IMR-90 (cell line): ENCODE measurements at regions not wholly inside any gene's neighbourhood (a gene's known extent, or its start where the extent isn't known, plus 50 kb on each side); places are given as distances from the start of the nearest gene placed in this dataset.

Experiments used
- ATAC-seq: fragments of 200-7000 bp; cut with Tn5 transposase; 2 replicates; pipeline ENCODE4 v1.9.1; 2020; ENCODE audit warnings: low read depth, mild to moderate bottlenecking, moderate library complexity
- BruUV-seq: library from RNA; stranded (reverse); fragments of 400-500 nt; replicated peaks from 2 replicates; lab custom pipeline; 2021; lab: Mats Ljungman, UMichigan
- CTCF ChIA-PET: fragments of 300-600 bp; formaldehyde crosslinking; extraction: SDS; loops from one replicate; lab custom pipeline; 2021; ENCODE audit warnings: antibody characterized with exemption; lab: Yijun Ruan, JAX
- POLR2A ChIA-PET: fragments of 300-600 bp; sonication (Branson Sonifier 250); formaldehyde crosslinking; loops from one replicate; lab custom pipeline; 2022; ENCODE audit warnings: antibody characterized with exemption; ENCODE audit not compliant: unreplicated experiment; lab: Charles Lee
- DNase-seq: peaks from one replicate; pipeline ENCODE4 v3.0.0; 2013
- H2AFZ ChIP-seq: replicated peaks from 2 replicates; pipeline ENCODE3; 2013; ENCODE audit warnings: low read length, mild to moderate bottlenecking; ENCODE audit not compliant: poor library complexity
- H2AK5ac ChIP-seq: 2 replicates; pipeline ENCODE4 v1.6.1; 2013; ENCODE audit warnings: low read depth, low read length, inconsistent platforms
- H2AK9ac ChIP-seq: replicated peaks from 2 replicates; pipeline ENCODE3; 2013; ENCODE audit warnings: mild to moderate bottlenecking, low read depth, low read length, moderate library complexity; ENCODE audit not compliant: poor library complexity
- H2BK120ac ChIP-seq: 2 replicates; pipeline ENCODE4 v1.6.1; 2013; ENCODE audit warnings: low read depth, low read length, inconsistent platforms
- H2BK15ac ChIP-seq: 3 replicates; pipeline ENCODE4 v1.6.1; 2013; ENCODE audit warnings: low read depth, low read length, inconsistent platforms
- H2BK20ac ChIP-seq: 2 replicates; pipeline ENCODE4 v1.6.1; 2013; ENCODE audit warnings: low read depth, mild to moderate bottlenecking, inconsistent platforms, low read length, moderate library complexity
- H2BK5ac ChIP-seq: 2 replicates; pipeline ENCODE4 v1.6.1; 2013; ENCODE audit warnings: mild to moderate bottlenecking, low read depth, low read length, inconsistent platforms; ENCODE audit not compliant: poor library complexity, severe bottlenecking
- H3K14ac ChIP-seq: replicated peaks from 2 replicates; pipeline ENCODE4 v1.6.1; 2013; ENCODE audit warnings: low read depth, low read length, inconsistent platforms
- H3K18ac ChIP-seq: 2 replicates; pipeline ENCODE4 v1.6.1; 2013; ENCODE audit warnings: low read depth, low read length, control low read depth
- H3K23ac ChIP-seq: 2 replicates; pipeline ENCODE4 v1.6.1; 2013; ENCODE audit warnings: low read depth, low read length, inconsistent platforms
- H3K27ac ChIP-seq: 2 replicates; pipeline ENCODE4 v1.5.1; 2013; ENCODE audit warnings: mild to moderate bottlenecking, control low read depth, low read length; ENCODE audit not compliant: insufficient read depth
- H3K27me3 ChIP-seq: 2 replicates; pipeline ENCODE4 v1.6.1; 2013; ENCODE audit warnings: low read length; ENCODE audit not compliant: control insufficient read depth, insufficient read depth
- H3K36me3 ChIP-seq: 2 replicates; pipeline ENCODE4 v1.6.1; 2013; ENCODE audit warnings: low read length, mixed read lengths; ENCODE audit not compliant: control insufficient read depth, insufficient read depth
- H3K4ac ChIP-seq: 2 replicates; pipeline ENCODE4 v1.6.1; 2013; ENCODE audit warnings: low read depth, low read length, inconsistent platforms
- H3K4me1 ChIP-seq: 2 replicates; pipeline ENCODE4 v1.6.1; 2013; ENCODE audit warnings: low read length, mixed read lengths; ENCODE audit not compliant: control insufficient read depth, insufficient read depth
- H3K4me2 ChIP-seq: 2 replicates; pipeline ENCODE4 v1.6.1; 2013; ENCODE audit warnings: low read depth, mild to moderate bottlenecking, control low read depth, low read length, moderate library complexity
- H3K4me3 ChIP-seq: 2 replicates; pipeline ENCODE4 v1.5.1; 2013; ENCODE audit warnings: low read depth, mild to moderate bottlenecking, control low read depth, low read length, moderate library complexity; ENCODE audit not compliant: insufficient read depth
- H3K56ac ChIP-seq: 2 replicates; pipeline ENCODE4 v1.6.1; 2013; ENCODE audit warnings: low read length, inconsistent platforms; ENCODE audit not compliant: insufficient read depth; ENCODE audit errors: extremely low read depth
- H3K79me1 ChIP-seq, 2 experiments: 2 replicates each; pipeline ENCODE4 v1.6.1; 2013; ENCODE audit warnings: low read length in 2 of 2, inconsistent platforms in 1 of 2, low read depth in 1 of 2
- H3K9ac ChIP-seq: 2 replicates; pipeline ENCODE4 v1.6.1; 2013; ENCODE audit warnings: low read depth, low read length, control low read depth
- H3K9me1 ChIP-seq: 2 replicates; pipeline ENCODE4 v1.6.1; 2013; ENCODE audit warnings: low read length, inconsistent platforms; ENCODE audit not compliant: insufficient read depth
- H3K9me3 ChIP-seq: 2 replicates; pipeline ENCODE4 v1.6.1; 2013; ENCODE audit warnings: low read length; ENCODE audit not compliant: control insufficient read depth, insufficient read depth
- H4K20me1 ChIP-seq: 2 replicates; pipeline ENCODE4 v1.6.1; 2013; ENCODE audit warnings: low read length, inconsistent platforms; ENCODE audit not compliant: insufficient read depth
- H4K5ac ChIP-seq: 2 replicates; pipeline ENCODE4 v1.6.1; 2013; ENCODE audit warnings: mild to moderate bottlenecking, low read depth, low read length, control low read depth
- H4K8ac ChIP-seq, 2 experiments: 2 replicates each; pipeline ENCODE4 v1.6.1; 2013; ENCODE audit warnings: low read depth in 2 of 2, low read length in 2 of 2, control low read depth in 1 of 2, inconsistent platforms in 1 of 2
- H4K91ac ChIP-seq: 2 replicates; pipeline ENCODE4 v1.6.1; 2013; ENCODE audit warnings: low read depth, low read length, inconsistent platforms; ENCODE audit not compliant: insufficient read depth
- BHLHE40 ChIP-seq: fragments of 150-350 bp; IDR thresholded peaks from 2 replicates; pipeline ENCODE4 v1.6.1; 2016; ENCODE audit warnings: mild to moderate bottlenecking, low read depth, low read length
- CHD1 ChIP-seq: IDR thresholded peaks from 2 replicates; pipeline ENCODE4 v1.6.1; 2012; ENCODE audit warnings: low read depth, low read length, improper control_type of control experiment
- CTCF ChIP-seq: conservative IDR thresholded peaks from 2 replicates; pipeline ENCODE4 v1.5.1; 2012; ENCODE audit warnings: mild to moderate bottlenecking, low read depth, low read length, improper control_type of control experiment
- ELK1 ChIP-seq: fragments of 150-350 bp; IDR thresholded peaks from 2 replicates; pipeline ENCODE4 v1.6.1; 2016; ENCODE audit warnings: low read depth, mild to moderate bottlenecking, low read length, moderate library complexity, borderline replicate concordance
- MAFK ChIP-seq: IDR thresholded peaks from 2 replicates; pipeline ENCODE4 v1.6.1; 2012; ENCODE audit warnings: low read depth, low read length, improper control_type of control experiment
- MAZ ChIP-seq: IDR thresholded peaks from 2 replicates; pipeline ENCODE4 v1.6.1; 2012; ENCODE audit warnings: low read depth, mild to moderate bottlenecking, low read length, improper control_type of control experiment, moderate library complexity, borderline replicate concordance
- MXI1 ChIP-seq: IDR thresholded peaks from 2 replicates; pipeline ENCODE4 v1.6.1; 2012; ENCODE audit warnings: low read depth, mild to moderate bottlenecking, low read length, moderate library complexity, borderline replicate concordance
- NFE2L2 ChIP-seq: fragments of 150-350 bp; IDR thresholded peaks from 2 replicates; pipeline ENCODE4 v1.6.1; 2016; ENCODE audit warnings: low read depth, mild to moderate bottlenecking, low read length
- RAD21 ChIP-seq: IDR thresholded peaks from 2 replicates; pipeline ENCODE4 v1.6.1; 2012; ENCODE audit warnings: low read length, improper control_type of control experiment
- RCOR1 ChIP-seq: IDR thresholded peaks from 2 replicates; pipeline ENCODE4 v1.6.1; 2012; ENCODE audit warnings: mild to moderate bottlenecking, low read length, improper control_type of control experiment; ENCODE audit not compliant: insufficient replicate concordance
- SMC3 ChIP-seq: fragments of 150-350 bp; IDR thresholded peaks from 2 replicates; pipeline ENCODE4 v1.6.1; 2016; ENCODE audit warnings: low read depth, mild to moderate bottlenecking, antibody characterized with exemption, low read length, moderate library complexity
- USF2 ChIP-seq: fragments of 150-350 bp; IDR thresholded peaks from 2 replicates; pipeline ENCODE4 v1.6.1; 2017; ENCODE audit warnings: mild to moderate bottlenecking, antibody characterized with exemption, low read length, low read depth
- dilution Hi-C: fragments of 300-500 bp; cut with HindIII; formaldehyde crosslinking; loops from one replicate; pipeline ENCODE4 v1.14.3; 2018; ENCODE audit warnings: low sequenced_read_pairs; ENCODE audit not compliant: unreplicated experiment
- in situ Hi-C: fragments of 300-500 bp; cut with MboI; formaldehyde crosslinking; loops from 3 replicates; pipeline ENCODE4 v1.14.3; 2019; ENCODE audit warnings: low sequenced_read_pairs, inconsistent platforms, mixed read lengths
- intact Hi-C: fragments of 100-400 bp; cut with micrococcal nuclease; formaldehyde crosslinking; loops from 2 replicates; pipeline ENCODE4 v1.10.0; 2022

GRCh38 chr10:54869022-54869421 lies 68.0 kb upstream of the PCDH15 start:
- no peak for DNase-seq
- in situ Hi-C loops, result no loop called here
- BruUV-seq, result no TSS peak

More at GRCh38 chr10:54869022-54869421, 68.0 kb upstream of the PCDH15 start:
- no peak overlapping the region for H4K5ac ChIP-seq
- H2AK5ac ChIP-seq, result no peak overlapping the region
- no peak for ATAC-seq
- no peak overlapping the region for H3K14ac ChIP-seq
- H3K4ac ChIP-seq, result no peak overlapping the region
- H4K8ac ChIP-seq, result no peak overlapping the region
- H2BK15ac ChIP-seq, result no peak overlapping the region
- no peak overlapping the region for H2BK20ac ChIP-seq
- no peaks in the 10 kb centered on the region for H3K4me1 ChIP-seq
- H3K9me1 ChIP-seq, result no peaks in the 10 kb centered on the region
- no peak overlapping the region for H3K4me2 ChIP-seq
- H3K9ac ChIP-seq, result no peak overlapping the region
- H3K23ac ChIP-seq, result no peak overlapping the region
- no peak overlapping the region for H2BK5ac ChIP-seq
- ChIA-PET POLR2A (no interaction called here), CTCF (no interaction called here)
- no peaks in the 10 kb centered on the region for H3K27me3 ChIP-seq
- no peak overlapping the region for H2BK120ac ChIP-seq
- no peaks in the 10 kb centered on the region; the same call in 1 of the 2 replicates for H3K9me3 ChIP-seq
- no peaks in the 10 kb centered on the region for H3K79me1 ChIP-seq
- H3K18ac ChIP-seq, result no peak overlapping the region
- no peaks in the 10 kb centered on the region for H4K20me1 ChIP-seq
- no peak overlapping the region for H2AK9ac ChIP-seq
- no peak overlapping the region for H3K56ac ChIP-seq
- H3K4me3 ChIP-seq, result no peak overlapping the region
- dilution Hi-C loops (no loop called here), intact Hi-C loops (no loop called here)
- H2AFZ ChIP-seq, result no peak overlapping the region
- H3K36me3 ChIP-seq, result no peaks in the 10 kb centered on the region
- H3K27ac ChIP-seq, result no peak overlapping the region
- H4K91ac ChIP-seq, result no peak overlapping the region
- TF ChIP-seq CTCF, result no peak
- no peak for TF ChIP-seq MAZ
- no peak for TF ChIP-seq MXI1
- TF ChIP-seq RCOR1, result no peak
- TF ChIP-seq BHLHE40, result no peak
- TF ChIP-seq CHD1, result no peak
- no peak for TF ChIP-seq NFE2L2
- no peak for TF ChIP-seq RAD21
- TF ChIP-seq MAFK, result no peak
- TF ChIP-seq USF2, result no peak
- TF ChIP-seq SMC3, result no peak
- no peak for TF ChIP-seq ELK1
